SHP77 treated with DMSO at 0.1 percent for 48 hours (cell line): ENCODE measurements at regions not wholly inside any gene's neighbourhood (a gene's known extent, or its start where the extent isn't known, plus 50 kb on each side); places are given as distances from the start of the nearest gene placed in this dataset.

Source experiments
- DNase-seq: peaks from one replicate; lab custom pipeline; 2025; lab: John Stamatoyannopoulos, UW

DNA sequence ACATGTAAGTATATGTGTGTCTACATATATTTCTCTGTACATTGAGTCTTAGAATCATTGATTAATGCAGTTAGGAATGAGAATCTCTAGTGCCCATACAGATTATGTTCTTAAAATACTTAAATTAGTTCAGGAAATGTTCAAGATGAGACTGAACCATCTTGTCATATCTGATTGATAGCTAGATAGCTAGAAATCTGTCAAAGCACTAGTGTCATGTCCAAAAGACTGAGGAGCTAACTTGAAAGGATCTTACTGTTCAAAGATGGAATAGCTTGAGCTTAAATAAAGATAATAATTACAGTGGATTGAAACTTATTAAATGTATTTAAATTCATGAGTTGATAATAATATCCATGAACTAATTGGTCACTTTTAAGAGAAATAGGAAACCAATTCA lies 191.7 kb upstream of the TCF21 start:
- no peak for DNase-seq

DNA sequence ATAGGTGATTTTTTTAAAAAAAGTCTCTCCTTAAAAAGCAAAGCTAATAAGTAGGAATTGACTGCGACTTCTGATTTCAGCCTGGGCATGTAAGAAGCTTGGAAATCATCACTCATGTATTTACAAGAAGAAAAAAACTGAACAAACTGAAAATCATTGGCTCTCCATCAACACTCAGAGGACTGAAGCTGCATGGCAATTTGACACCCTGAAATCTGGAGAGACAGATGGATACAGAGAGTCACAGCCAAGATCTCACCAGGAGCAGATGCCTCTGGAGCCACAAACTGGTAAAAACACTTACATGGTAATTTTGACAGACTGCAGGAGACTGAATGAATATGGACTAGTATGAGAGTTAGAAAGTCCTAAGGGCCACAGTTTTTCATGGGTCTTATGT lies 191.2 kb upstream of the TCF21 start:
- DNase-seq, result no peak

DNA sequence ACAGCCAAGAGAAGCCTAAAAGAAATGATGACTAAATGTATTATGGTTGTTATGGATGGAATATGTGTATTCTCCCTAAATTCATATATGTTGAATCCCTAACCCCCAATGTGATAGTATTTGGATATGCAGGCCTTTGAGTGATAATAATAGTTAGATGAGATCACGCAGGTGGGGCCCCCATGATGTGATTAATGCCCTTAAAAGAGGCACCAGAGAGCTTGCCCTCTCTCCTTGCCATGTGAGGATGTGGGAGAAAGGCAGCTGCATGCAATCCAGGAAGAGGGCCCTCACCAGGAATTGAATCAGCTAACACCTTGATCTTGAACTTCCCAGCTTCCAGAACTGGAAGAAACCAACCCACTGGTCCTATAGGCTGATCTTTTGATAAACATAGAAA lies 190.6 kb upstream of the TCF21 start:
- no peak for DNase-seq

DNA sequence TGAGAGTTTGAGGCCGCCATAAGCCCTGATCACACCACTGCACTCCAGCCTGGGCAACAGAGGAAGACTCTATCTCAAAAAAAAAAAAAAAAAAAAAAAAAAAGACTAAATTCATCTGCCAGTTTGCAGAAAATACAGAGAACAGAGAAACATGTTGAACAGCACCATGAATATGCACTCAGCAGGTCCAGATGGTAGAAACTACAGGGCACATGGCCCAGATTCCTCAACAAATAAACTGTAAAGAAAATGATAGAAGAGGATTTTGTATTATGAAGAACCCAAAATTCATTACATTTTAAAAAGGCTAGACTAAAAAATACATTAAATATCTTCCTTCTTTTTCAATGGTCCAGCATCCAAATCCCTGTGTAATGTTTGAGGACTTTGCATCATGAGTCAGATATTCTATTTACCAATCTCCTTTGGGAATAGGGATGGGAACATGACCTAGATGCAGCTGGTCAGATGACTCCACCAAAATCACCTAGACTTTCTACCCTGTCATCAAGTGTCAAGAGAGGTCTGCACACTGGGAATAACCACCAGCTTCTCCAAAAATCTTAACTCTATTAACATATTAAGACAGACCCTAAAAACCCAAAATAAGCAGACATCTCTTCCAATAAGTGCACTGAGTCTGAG lies 189.1 kb upstream of the TCF21 start:
- no peak for DNase-seq

DNA sequence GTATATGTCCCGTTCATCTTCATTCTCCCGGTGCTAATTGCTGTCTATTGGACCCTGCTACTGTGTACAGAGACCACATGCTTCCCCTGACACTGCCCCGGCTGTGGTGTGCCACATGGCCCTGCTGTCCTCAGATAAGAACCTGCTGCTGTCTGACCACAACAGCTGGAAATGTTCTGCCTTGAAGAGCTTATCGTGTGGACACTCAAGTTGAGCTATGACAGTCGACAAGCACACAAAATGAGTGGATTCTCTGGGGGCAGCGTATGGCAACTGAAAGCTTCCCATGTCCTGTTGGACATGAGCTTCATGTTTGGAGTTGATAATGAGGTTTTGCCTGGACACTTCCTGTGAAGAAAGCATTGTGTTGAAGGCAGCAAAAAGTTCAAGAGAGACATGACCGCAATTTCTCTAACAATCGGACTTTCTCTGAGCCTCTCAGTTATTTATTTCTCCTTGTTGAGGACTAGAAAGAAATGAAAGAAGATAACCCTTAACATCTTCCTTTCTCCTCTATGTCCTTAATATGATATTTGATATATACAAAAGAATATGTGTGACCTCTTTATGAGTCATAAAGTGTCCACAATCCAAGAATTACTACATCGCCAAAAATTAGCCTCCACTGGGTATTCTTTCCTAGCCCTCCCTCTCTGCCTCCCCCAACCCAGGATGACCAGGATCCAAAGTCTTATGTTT lies 187.1 kb upstream of the TCF21 start:
- no peak for DNase-seq

DNA sequence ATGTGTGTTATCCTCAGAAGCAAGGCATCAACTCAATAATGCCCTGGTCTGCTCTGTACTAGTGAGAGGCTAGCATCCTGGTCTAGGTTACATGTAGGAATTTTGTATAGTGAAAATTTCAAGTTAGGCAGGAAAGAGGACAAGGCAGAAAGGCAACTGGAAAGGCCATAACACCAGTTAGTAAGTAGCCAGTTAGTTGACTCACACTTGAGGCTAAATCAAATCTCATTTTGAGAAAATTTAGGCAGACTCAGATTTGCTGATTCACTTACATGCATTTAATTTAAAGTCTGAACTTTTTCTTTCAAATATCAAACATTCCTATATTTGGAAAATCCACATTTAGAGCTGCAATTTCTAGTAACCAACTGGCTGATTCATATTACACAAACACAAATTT lies 184.5 kb upstream of the TCF21 start:
- no peak for DNase-seq

DNA sequence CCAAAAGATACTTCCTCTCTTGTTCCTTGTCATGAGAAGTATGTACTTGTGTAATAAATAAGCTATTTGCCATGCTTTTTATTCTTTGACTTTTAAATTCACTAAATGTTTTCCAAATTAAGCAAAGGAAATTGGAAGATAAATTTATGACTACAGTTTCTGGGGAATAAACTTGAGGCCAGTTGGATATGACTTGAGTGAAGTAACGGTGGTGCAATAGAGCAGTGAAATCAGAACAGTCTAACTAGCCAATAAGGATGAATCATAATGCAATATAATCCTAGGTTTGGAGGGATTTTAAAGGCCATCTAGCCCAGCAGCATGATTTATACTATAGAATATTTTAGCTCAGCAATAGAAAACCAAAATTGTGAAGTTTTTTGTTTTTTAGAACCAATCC lies 183.8 kb upstream of the TCF21 start:
- DNase-seq, result no peak

DNA sequence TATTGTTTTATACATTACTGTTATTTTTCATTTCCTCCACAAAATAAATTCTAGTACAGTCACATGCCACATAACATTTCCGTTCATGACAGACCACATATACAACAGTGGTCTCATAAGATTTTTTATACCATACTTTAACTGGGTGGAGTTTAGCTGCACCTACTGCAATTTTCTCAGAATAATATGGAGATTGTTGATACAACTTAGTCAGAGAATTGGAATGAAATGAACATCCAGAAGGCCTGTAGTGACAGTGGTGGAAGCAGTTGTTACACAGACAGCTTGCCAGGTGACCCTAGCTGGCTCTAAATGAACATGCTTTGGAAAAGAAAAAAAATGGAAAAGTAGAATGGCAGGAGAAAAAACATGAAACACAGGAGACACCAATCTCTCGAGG lies 183.2 kb upstream of the TCF21 start:
- DNase-seq, result no peak

DNA sequence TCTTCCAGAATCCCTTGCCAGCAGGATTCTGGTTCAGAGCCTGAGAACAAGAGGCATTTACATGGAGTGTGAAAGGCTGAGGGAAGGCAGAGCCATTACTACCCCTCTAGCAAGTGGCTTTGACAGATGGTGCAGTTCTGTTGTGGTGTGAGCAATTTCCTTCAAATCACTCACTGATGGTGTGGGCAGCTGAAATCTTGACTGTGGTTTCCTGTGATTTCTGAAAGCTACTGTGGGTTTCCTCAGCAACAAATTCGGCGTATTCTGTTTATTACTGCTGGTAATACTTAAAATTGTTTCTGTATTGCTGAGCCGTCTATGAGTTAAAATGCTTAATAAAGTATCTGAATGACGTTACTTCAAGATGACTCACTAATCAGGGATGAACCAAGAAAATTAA lies 181.5 kb upstream of the TCF21 start:
- no peak for DNase-seq

DNA sequence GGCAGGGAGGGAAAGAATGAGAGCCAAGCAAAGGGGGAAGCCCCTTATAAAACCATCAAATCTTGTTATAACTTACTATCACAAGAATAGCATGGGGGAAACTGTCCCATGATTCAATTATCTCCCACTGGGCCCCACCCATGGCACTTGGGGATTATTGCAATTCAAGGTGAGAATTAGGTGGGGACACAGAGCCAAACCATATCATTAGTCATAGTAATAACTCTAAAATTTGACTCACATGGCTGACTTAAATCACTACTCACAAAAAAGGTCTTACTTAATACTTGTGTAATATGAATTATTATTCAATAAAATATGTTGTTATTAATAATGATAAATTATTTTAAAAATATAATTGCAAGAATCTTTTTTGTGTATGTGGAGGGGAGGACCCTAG lies 178.1 kb upstream of the TCF21 start:
- no peak for DNase-seq

DNA sequence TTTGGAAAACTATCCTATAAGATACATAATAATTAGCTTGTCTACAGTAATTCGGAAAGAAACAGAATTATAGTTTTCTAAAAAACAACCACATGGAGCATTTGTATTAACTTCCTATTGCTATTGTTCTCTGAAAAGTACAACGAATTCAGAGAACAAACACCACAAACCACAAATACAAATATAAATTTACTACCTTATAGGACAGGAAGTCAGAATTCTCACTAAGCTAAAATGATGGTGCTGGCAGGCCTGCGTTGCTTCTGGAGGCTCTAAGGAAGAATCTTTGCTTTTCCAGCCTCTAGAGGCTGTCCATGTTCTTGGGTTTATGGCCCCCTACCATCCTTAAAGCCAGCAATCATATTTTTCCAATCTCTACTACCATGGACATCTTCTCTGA lies 173.6 kb upstream of the TCF21 start:
- DNase-seq, result no peak

DNA sequence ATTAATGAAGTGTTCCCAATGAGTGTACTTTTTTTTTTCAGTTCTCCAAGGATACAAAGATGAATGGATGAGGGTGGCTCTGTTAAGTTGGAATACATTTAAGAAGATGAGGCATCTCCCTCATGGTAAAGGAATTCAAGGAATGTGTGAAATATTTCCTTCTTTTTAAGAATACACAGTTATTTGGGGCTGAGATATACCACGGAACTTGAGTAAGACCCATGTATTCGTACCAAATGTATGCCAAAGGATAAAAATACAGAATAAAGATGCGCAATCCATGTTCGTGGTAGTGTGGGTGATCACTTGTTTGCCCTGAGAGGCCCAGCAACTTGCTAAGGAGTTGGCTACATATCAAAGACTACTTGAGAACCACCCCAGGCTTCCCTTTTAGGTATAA lies 164.2 kb upstream of the TCF21 start:
- DNase-seq, result no peak

DNA sequence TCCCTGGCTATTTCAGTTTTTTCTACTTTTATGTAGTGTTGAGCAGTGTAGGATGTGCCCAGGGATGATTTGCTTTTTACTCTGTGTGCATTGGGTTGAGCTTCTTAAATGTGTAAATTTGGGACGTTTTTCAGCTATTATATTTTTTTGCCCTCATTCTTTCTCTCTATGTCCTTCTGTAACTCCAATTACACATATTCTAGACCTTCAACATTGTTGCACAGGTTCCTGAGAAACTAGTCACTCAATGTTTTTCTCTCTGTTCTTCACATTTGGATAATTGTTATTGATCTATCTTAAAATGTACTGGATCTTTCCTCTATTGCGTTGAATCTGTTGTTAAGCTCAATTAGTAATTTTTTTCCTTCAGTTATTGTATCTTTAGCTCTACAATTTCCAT lies 162.7 kb upstream of the TCF21 start:
- DNase-seq, result no peak

DNA sequence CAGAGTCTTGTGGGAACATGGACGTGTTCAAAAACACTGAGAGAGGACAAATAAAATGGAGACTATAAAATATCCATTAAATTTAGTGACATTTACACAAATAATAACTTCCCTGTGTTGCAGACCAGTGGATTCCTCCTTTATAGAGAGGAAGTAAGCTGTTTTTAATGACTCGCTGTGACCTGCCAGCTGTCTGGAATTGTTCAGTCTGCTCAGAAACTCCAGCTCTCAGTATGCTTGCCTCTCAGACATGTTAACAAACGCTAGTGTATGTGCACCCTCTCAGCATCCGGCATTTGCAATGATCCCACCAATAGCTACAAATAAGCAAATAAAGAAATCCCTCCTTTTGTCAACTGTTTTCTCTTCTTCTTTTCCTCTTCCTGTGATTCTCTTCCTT lies 158.0 kb upstream of the TCF21 start:
- DNase-seq, result no peak

DNA sequence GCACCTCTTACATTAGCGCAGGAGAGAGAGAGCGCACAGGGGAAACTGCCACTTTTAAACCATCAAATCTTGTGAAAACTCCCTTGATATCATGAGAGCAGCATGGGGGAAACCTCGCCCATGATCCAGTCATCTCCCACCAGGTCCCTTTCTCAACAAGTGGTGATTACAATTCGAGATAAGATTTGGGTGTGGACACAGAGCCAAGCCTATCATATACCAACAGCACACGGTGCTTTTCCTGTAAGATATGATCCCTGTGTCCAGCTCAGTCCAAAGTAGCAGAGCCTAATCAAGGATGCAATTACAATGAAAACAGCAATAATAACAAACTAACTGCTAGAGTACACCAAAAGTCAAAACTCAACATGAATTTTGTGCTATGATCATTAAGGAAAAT lies 148.7 kb upstream of the TCF21 start:
- no peak for DNase-seq

DNA sequence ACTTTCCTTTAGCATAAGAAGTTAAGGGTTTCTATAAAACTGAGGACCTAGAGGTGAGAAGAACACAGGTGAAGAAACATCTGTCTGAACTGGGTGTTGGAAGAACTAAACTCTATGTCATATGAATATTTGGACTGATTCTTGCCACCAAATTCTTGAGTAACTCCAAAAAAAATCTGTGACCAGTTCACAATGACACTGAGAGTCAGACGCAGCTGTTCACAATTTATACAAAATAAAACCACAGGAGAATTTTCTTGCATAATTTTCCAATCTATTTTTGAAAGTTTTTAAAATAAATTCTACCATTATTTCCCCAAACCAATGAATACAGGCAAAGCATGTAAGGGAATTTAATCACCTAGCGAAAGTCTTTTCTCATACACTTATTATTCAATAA lies 148.1 kb upstream of the TCF21 start:
- no peak for DNase-seq

DNA sequence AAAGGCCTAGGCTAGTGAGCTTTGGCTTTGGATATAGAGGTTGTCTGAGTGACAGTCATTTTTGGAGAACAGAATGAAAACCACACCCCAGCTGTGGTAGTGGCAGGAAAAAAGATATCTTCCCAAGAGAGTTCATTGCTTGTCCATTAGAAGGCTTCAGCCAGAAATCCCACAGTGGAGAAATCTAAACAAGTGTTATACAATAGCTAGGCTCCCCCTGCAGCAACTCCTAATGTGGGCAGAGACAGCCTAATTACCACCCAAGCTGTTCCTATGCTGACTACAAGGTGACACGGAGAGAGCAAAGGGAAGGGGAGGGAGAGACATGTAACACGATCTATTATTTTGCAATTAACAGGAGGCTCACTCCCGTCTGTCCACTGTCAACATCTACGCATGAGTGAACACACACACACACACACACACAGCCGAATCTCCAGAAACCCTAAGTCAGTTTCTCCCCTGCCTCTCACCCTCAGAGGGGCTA lies 147.5 kb upstream of the TCF21 start:
- DNase-seq, result peak; percentile 40

DNA sequence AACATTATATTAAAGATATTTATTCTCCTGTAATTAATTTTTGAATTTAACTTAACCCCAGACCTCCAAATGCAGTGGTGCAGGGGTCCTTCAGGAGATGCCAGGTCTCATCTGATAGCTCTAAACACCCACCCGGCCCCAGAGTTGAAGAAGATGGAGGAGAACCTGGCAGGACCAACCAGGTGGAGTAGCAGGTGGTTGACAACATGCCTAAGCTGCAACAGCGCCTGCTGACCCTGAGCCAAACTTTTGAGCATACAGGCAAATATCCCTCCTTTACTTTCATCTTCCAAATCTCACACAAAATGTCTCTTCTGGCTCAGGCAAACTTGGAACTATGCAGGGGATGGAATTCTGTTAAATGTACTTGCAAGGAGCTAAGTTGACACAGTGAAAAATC lies 145.3 kb upstream of the TCF21 start:
- no peak for DNase-seq

DNA sequence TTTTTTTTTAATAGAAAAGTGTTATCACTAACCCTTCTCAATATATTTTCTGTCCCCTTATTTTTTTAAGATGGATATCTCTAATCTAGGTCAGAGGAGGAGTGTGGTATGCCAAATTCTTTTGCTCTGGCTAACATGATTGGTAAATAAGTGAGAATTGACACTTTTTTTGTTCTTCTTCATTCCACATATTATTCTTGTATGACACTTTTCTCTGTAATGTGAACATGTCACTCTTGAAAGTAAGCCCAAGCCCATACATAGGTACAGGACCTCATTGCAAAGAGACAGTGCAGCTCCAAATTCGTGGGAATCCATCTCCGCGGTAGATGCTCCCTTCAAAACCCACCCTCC lies 142.5 kb upstream of the TCF21 start:
- no peak for DNase-seq

DNA sequence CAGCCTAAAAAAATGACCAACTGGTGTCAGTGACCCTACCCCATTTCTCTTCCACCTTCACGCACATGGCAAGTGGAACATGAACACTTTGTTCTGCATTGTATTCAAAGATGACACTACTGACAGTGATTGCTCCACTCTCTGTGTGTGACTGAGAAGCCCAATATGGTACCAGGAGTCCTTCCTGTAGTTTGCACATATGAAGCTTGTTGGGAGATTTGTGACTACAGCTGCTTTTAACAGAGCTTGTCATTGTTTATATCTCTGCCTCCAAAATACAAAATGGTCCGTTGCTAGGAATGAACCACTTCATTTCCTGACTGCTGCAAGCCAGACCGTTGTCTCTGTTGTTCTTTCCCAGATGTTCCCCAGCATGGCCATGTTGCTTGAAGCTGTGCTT lies 140.3 kb upstream of the TCF21 start:
- DNase-seq, result no peak

DNA sequence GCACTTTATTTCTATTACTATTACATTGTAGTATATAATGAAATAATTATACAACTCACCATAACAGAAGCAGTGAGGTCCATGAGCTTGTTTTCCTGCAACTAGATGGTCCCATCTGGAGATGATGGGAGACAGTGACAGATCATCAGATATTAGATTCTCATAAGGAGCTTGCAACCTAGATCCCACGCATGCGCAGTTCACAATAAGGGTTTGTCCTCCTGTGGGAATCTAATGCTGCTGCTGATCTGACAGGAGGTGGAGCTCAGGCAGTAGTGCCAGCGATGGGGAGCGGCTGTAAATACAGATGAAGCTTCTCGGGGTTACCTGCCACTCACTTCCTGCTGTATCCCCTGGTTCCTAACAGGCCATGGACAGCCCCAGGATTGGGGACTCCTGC lies 139.5 kb upstream of the TCF21 start:
- no peak for DNase-seq

DNA sequence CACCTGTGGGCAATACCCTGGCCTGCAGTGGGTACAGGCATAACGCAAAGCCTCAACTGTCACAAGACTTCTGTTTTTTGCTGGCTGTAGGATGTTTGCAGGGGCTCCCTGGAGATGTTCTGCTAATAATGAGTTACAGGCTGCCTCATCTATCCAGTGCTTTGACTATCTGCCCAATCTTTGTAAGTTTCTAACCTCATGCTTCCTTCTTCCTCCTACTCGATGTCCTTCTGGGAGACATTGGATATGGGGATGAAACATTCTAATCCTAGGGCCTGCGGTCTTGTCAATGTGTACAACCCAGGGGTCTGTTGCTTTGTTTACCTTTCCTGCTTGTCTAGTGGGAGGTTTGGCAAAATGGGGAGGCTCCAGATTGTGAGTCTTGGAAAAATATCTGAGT lies 136.8 kb upstream of the TCF21 start:
- no peak for DNase-seq

DNA sequence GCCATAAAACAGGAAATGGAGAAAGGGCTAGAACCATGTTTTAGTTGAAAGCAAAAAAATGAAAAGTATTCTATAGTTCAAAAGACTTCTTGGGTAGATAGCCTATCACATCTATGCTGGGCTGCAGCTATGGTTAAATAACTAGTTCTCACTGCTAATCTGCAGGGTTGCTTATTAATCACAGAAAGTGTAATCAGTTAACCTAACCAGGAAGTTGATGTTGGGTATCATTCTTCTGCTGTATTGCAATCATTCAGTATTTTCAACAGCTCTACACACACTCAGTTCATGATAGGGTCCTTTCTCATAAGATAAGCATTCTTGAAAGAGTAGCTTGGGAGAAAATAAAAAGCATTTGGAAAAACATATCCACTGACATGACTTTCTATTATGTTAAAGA lies 135.2 kb upstream of the TCF21 start:
- DNase-seq, result no peak

DNA sequence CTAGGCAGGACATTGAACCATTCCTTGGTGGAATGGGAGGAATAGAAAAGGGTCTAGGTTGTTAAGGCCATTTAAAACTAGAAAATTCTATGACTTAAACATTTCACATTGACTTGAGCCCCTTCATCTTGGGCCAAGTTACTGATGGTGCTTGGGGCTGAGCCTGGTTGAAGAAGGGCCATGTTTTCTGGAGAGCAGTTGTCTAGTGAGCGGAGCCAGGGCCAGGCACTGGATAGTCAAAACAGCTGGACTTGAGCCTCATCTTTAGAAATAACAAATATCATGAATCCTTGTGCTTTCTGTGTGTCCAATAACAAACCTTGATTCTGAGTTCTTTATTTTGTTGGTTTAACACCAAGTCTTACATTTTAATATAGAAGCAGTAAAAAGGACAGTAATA lies 134.6 kb upstream of the TCF21 start:
- no peak for DNase-seq
